GM21381 (cell line): ENCODE measurements at regions not wholly inside any gene's neighbourhood (a gene's known extent, or its start where the extent isn't known, plus 50 kb on each side); places are given as distances from the start of the nearest gene placed in this dataset.
"Not testable (repeated sequence)": the region's sequence is repeated elsewhere in the genome, so short reads cannot be mapped to it uniquely, and the experiment has no call there.

Experiments
- ATAC-seq: cut with Tn5 transposase; IDR thresholded peaks from one replicate; pipeline ENCODE4 v1.9.1; 2021; ENCODE audit warnings: mild to moderate bottlenecking, moderate library complexity; ENCODE audit not compliant: unreplicated experiment

GRCh38 chr3:72052841-72053409 is 268.0 kb upstream of the PROK2 start:
- no peak for ATAC-seq

DNA sequence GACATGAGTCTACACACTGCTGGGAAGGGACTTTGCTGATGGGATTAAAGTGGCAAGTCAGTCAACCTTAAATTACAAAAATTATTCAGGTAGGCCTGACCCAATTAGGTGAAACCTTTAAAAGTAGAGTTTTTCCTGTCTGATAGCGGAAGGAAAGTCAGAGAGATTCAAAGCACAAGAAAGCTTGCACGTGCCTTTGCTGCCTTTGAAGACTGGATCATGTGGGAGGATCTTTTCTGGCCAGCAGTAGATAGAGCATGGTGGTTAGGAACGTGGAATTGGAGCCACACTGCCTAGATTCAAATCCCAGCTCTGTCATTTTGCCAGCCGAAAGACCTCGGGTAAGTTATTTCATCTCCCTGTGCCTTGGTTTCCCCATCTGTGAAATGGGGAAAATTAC is 265.8 kb upstream of the PROK2 start:
- no peak for ATAC-seq

GRCh38 chr3:72050048-72050632 is 265.2 kb upstream of the PROK2 start:
- no peak for ATAC-seq

- ATAC-seq: no peak
These were observed 264.4 kb upstream of the PROK2 start for GRCh38 chr3:72049300-72049699.

- no peak for ATAC-seq
These were observed 263.9 kb upstream of the PROK2 start for GRCh38 chr3:72048873-72049272.

DNA sequence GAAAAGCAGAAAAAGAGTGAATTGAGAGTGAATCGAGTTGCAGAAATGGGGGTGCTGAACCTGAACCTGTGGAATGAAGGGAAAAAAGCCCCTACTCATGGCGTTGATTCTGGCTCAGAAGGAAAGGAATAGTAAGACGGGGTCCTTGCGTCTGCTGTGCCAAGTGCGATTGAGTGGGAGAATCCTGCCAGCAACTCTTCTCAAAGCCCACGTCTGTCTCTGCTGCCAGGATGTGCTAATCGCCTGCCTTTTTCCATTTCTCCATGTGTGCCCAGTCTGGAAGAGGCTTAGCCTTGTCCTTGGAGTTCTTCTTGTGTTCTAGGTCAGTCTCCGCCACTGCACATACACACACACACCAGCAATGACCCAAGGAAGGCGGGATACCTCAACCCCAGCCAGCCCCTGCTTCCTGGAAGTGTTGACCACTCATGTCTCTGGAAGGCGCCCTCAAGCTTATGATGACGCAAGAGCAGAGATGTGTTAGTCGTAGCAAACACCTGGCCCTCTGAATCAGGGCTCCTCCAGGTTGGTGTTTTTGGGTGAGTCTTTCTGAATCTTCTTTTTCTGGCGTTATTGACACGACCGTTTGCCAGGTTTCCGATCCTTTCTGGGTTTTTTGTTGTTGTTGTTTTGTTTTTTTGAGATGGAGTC is 262.4 kb upstream of the PROK2 start:
- ATAC-seq: no peak

GRCh38 chr3:72044231-72044855 is 259.4 kb upstream of the PROK2 start:
- no peak for ATAC-seq

GRCh38 chr3:72043204-72044133 is 258.5 kb upstream of the PROK2 start:
- no peak for ATAC-seq

GRCh38 chr3:72042397-72043203 is 257.7 kb upstream of the PROK2 start:
- no peak for ATAC-seq

DNA sequence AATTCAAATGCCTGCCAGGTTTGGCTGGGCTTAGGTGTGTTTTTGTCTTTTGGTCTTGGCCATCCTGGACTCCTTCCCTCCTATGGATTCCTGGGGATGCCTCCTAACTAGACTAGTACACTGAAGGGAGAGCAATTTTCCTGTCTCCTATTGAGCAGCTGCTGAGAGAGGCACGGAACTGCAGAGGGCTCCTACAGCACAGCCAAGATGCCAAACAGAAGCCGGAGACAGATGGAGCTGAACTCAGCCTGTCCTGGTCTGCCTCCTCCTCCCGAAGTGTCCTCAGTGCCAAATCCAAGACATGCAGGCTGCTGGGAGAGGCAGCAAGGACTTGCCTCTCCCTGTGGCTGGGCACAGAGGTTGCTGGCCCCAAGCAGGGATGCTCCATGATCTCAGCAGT is 256.6 kb upstream of the PROK2 start:
- ATAC-seq: no peak

DNA sequence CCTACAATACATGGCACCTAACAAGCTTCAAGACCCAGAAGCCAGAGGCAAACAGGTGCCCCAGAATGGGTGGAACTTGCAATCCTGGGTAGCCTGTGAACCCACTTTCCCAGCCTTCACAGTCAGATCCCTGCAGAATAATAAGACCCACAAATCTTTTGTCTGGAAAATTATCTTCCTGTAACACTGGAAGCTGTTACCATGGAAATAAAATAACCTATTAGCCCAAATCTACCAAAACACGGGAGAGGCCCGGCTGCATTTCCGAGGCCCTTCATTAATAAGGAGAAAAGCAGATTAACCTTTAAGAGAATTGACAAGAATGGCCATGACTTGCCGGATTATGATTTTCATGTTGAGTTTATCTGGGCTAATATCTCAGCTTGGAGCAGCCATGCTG is 256.1 kb upstream of the PROK2 start:
- ATAC-seq: no peak

GRCh38 chr3:72039677-72040076 is 254.7 kb upstream of the PROK2 start:
- ATAC-seq: no peak

DNA sequence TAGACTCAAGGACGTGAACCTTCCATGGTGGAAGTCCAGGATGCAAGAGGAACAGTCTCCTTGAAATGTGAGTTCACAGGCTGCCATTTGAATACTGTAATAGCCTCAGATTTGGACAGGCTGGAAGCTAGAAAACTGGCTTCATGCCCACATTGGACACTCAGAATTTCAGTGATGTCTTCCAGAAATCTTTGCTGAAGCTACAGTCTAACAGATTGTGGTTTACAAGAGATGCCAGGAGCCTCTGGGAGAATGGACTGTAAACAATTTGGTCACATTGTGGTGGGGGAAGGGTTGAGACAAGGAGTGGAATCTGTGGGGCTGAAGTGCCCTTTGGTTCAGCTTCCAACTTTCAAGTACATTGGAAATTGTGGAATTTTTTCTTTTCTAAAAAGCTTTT is 252.0 kb upstream of the PROK2 start:
- no peak for ATAC-seq

DNA sequence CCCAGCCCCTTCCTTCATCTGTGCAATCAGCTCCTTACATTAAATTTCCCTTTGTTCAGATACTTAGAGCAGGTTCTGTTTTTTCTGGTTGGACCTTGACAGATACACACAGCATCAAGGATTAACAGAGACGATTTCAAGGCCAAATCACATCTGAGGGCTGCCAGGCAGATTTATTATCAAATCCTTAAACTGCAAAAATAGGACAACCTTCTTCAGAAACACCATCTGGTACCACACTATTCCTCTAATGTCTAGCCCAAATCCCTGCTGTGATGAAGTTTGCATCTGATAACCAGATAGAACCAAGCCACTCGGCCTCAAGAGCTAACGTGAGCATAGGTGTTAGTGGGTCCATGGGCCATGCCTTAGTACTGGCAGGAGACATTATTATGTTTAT is 250.7 kb upstream of the PROK2 start:
- ATAC-seq: no peak

GRCh38 chr3:72034986-72035385 is 250.0 kb upstream of the PROK2 start:
- no peak for ATAC-seq

GRCh38 chr3:72033666-72034428 is 248.9 kb upstream of the PROK2 start:
- no peak for ATAC-seq

GRCh38 chr3:72032441-72033135 is 247.6 kb upstream of the PROK2 start:
- ATAC-seq: no peak

GRCh38 chr3:72031581-72031980 is 246.6 kb upstream of the PROK2 start:
- no peak for ATAC-seq

DNA sequence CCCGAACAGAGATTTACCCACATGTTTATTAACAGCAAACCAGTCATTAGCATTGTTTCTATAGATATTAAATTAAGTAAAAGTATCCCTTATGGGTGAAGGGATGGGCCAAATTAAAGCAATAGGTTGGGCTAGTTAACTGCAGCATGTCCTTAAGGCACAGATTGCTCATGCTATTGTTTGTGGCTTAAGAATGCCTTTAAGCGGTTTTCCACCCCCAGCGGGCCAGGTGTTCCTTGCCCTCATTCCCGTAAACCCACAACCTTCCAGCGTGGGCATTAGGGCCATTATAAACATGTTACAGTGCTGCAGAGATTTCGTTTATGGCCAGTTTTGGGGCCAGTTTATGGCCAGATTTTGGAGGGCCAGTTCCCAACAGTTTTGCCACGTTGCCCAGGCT is 245.3 kb upstream of the PROK2 start:
- not testable (repeated sequence) for ATAC-seq
